HG03575 (cell line): ENCODE measurements at regions not wholly inside any gene's neighbourhood (a gene's known extent, or its start where the extent isn't known, plus 50 kb on each side); places are given as distances from the start of the nearest gene placed in this dataset.
"Not testable (repeated sequence)": the region's sequence is repeated elsewhere in the genome, so short reads cannot be mapped to it uniquely, and the experiment has no call there.

ENCODE experiments used
- ATAC-seq: cut with Tn5 transposase; IDR thresholded peaks from one replicate; pipeline ENCODE4 v1.9.1; 2021; ENCODE audit not compliant: unreplicated experiment, insufficient number of reproducible peaks, low FRiP score; ENCODE audit errors: extremely low read depth

DNA sequence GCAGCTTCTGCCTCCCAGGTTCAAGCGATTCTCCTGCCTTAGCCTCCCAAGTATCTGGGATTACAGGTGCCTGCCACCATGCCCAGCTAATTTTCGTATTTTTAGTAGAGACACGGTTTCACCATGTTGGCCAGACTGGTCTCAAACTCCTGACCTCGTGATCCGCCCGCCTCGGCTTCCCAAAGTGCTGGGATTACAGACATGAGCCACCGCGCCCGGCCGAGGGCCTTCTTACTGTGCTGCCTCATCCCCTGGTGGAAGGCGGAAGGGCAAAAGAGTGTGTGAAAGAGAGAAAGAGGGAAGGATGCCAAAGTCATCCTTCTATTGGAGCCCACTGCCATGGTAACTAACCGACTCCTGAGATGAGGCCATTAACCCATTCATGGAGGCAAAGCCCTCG is 399.4 kb upstream of the TENM3 start:
- not testable (repeated sequence) for ATAC-seq

- no peak for ATAC-seq
Measured at GRCh38 chr4:181845617-181846016, 397.6 kb upstream of the TENM3 start.

DNA sequence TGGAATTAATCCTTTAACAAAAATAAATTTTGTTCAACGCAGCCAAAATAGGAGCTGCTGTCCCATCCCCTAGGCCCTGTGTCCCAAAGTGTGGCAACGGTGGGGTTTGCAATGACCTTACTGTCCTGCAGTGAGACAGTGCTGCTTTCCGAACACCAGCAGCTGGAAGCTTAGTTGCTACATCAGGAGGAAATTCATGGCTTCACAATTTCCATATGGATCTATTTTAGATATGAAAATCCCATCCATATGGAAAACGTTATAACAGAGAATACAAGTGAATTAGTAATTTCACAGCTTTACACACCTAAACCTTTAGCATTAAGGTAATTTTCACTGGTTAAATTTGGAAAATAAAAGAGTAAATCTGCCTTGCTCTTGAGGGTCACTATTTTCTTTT is 396.3 kb upstream of the TENM3 start:
- ATAC-seq, result no peak

DNA sequence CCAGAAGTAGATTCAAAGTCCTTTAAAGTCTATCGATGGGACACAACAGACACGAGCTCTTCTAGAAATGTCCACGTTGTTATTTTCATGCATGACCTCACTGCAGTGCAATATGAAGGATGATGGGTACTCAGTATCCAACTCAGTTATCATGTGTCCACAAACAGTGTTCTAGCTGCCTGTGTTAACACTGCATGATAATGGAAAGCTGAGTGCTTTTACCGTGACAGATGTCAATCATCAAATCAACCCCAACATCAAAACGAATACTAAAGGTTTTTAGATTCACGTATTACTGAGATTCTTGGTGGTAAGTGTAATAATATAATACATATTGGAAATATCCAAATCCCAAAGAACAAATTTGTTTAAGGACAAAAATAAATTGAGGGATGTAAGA is 394.8 kb upstream of the TENM3 start:
- ATAC-seq, result no peak

- ATAC-seq, result no peak
Measured at GRCh38 chr4:181849472-181849871, 393.7 kb upstream of the TENM3 start.

DNA sequence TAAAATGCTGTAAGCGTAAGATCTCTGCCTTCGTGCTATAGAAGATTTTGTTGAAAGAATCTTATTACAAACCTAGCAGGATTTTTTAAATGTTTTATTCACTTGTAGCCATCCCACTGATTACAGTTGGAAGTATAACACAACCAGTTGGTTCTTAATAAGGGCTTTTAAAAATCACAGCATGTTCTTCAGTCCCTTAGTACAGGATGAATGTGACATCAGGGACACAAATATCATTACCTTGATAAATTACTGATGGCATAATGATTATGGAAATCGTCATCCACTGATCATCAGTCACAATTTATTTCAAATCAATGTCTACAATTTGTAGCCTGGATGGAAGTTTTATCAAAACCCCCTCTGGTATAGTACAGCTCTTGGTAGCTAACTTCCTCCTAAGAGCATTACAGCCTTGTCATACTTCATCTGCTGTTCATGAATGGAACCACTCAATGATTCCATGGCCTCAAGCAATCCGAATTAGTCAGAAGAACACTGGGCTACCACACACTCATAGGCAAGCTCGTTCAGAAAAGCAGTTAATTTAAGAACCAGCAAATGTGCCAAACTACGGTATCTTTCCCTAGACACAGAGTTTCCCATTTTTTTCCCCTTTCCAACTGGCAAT is 389.2 kb upstream of the TENM3 start:
- no peak for ATAC-seq

- no peak for ATAC-seq
Measured at GRCh38 chr4:181855307-181855706, 387.9 kb upstream of the TENM3 start.

DNA sequence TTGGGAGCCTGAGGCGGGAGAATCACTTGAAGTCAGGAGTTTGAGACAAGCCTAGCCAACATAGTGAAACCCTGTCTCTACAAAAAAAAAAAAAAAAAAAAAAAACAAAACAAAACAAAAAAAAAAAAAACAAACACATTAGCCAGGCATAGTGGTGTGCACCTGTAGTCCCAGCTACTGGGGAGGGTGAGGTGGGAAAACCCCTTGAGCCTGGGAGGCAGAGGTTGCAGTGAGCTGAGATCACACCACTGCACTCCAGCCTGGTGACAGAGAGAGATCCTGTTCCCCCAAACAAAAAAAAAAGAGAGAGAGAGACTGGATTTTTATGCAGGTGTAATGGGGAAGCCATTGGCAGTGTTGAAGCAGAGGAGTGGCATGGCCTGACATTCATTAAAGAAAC is 385.7 kb upstream of the TENM3 start:
- not testable (repeated sequence) for ATAC-seq

DNA sequence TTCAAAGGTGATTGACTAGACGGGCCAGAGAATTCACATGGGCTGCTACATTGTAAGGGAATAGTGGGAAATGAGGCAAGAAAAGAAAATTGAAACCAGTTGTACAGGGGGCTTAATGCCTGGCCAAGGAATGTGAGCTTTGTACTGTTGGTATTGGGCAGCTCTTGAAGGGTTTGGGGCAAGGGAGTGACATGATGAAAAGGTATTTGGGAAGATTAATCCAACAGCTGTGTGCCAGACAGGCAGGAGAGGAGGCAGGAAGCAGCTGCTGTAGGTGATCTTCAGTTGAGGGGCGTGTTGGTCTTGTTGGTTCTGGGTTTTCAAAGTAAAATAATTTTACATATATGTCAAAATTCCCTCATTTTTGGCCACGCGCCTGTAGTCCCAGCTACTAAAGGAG is 384.5 kb upstream of the TENM3 start:
- no peak for ATAC-seq

DNA sequence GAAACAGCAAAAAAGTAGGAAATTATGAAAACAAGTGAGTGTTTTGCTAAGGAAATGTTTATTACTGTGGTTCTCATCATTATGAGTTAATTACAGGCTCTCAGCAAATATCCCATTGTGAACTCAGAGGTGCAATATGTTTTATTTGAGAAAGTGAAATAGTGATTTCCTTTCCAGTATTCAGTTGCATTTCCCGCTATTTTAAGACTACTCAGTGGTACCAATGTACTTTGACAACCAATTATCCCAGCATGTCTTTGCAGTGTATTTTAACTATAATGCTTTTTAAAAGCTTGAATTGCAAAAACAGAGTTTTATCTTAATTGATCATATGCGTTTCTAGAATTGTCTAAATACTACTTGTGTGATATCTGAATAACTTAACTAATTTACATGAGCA is 383.8 kb upstream of the TENM3 start:
- no peak for ATAC-seq

DNA sequence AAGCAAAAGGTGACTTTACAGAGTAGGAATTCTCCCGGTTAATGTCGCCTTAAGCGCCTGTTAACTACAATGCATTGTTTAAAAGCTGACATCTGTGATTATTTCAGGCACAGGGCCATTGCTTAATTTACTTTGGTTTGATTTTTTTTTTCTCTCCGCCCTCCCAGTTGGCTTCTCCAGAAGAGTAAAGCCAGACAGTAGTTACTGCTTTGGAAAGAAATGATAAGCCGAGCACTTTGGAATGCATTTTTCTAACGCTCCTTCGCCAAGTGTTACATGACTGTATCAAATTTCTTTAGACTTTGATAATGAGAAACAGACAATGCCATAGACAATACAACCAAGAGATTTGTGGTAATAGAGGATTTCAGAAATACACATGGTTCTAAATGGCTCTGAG is 383.0 kb upstream of the TENM3 start:
- no peak for ATAC-seq

DNA sequence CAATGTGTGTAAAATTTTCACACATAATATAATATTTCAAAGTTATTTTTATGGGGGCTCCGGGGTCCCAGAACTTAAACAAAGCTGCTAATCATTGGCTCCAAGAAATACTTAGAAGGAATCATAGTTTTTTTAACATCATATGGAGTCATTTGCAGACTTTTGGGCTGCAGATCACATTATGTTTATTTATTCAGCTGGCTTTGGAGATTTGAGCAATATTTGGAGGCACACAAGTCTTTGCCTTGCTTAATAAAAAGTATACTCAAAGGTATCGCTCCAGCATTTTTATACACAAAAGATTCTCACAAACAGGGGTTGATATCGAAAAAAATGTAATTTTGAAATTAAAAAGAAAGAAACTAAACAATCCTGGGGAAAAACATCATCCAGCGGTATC is 382.5 kb upstream of the TENM3 start:
- ATAC-seq, result no peak

DNA sequence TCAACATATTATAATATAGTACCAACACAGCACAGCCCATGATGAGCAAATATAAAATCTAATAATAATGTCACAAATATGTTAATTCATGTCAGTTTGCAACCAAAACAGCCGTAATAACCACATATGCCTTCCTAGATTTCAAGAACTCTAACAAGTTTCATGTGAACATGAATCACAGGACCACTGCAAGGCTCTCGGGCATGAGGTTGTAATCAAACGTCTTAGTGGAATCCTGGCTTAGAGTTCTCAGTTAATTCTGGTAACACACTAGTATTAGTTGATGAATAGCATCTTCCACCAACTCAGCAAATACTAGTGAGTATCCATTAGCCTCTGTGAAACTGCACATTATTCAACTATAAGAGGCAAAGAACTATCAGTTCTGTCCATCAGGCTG is 379.3 kb upstream of the TENM3 start:
- ATAC-seq, result no peak

- ATAC-seq, result no peak
Measured at GRCh38 chr4:181870326-181870725, 372.9 kb upstream of the TENM3 start.

- no peak for ATAC-seq
Measured at GRCh38 chr4:181874602-181875001, 368.6 kb upstream of the TENM3 start.

DNA sequence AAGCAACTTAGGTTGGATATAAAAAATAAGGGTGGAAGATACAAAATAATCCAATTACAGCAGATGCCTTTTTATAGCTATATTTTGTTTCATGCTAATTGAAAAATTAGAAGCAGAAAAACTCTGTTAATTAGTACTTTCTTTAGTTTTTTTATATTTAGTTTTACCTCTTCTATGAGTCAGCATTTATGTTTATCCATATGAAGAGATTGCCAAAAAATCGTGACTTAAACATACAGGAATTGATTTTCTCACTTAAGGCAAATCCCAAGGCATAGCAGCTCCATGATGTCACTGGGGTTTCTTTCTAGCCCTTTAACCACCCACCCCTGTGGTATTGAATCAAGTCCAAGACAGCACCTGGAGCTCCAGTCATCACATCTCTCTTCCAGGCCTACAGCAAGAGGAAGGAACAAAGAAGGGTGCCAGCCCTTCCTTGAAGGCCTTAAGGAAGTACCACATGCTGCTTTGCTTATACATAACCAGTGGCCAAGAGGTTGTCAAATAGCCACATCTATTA is 365.8 kb upstream of the TENM3 start:
- no peak for ATAC-seq

DNA sequence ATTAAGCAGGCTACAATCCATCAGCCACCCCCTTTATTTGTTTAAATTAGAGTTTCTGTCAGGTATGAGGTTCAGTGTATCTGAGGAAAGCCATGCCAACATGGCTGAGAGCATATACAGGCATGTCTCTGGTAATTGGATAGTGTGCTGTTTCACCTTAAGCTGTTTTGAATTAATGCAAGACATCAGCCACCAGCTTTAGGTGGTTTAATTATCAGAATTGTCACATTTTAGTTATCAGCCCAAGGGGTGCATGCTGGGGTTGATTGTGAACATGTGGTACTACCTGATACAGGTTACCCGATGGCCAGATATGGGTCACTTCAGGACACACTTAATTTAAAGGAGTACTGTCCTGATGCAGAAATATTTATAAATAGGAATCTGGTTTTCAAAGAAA is 353.2 kb upstream of the TENM3 start:
- no peak for ATAC-seq

GRCh38 chr4:181890911-181891310 is 352.3 kb upstream of the TENM3 start:
- no peak for ATAC-seq

DNA sequence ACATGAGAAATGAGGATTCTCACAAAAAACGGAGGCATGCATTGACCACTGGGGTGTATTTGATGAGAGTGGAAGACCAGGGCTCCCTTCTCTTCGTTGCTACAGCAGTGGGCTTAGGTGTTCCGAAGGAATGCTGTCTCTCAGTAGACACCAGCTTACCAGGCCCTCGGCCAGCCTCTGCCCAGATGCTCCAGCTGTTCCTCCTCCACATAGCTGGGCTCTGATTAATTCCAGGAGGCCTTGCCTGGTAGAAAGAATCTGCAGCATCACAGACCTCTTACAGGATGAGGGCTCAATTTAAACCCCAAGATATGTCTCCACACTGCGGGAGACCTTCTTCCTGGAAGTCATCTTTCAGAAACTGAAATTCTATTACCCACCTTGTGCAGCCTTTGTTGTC is 346.6 kb upstream of the TENM3 start:
- ATAC-seq, result no peak

DNA sequence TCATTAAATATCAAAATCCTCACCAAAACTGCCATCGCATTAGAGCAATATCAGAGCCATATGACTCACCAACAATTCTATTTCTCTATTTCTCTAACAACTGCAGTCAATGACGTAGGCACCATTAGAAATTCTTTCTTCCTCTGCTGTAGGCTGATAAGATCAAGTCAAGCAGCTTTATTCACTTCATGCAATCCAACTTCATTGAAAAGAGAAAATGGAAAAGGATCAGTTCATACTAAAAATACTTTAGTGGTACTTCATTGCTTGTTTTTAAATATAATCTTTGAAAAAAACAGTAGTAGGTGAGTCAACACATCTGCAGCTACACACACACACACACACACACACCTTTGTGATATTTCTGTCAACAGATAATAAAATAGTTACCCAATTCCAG is 345.3 kb upstream of the TENM3 start:
- no peak for ATAC-seq

DNA sequence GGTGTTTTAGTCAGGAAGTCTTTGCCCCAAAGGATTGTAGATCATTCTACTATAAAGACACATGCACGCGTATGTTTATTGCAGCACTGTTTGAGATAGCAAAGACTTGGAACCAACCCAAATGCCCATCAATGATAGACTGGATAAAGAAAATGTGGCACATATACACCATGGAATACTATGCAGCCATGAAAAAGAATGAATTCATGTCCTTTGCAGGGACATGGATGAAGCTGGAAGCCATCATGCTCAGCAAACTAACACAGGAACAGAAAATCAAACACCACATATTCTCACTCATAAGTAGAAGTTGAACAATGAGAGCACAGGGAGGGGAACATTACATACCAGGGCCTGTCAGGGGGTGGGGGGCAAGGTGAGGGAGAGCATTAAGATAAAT is 340.8 kb upstream of the TENM3 start:
- ATAC-seq, result not testable (repeated sequence)
